Right cardiac atrium (tissue), 5 donors: ENCODE measurements at regions not wholly inside any gene's neighbourhood (a gene's known extent, or its start where the extent isn't known, plus 50 kb on each side); places are given as distances from the start of the nearest gene placed in this dataset.

Source experiments
- ATAC-seq, 2 donors: fragments of 200-7000 bp; cut with Tn5 transposase; one replicate each; pipeline versions ENCODE4 v1.8.0 to v1.9.1; 2020; ENCODE audit warnings: moderate library complexity in 2 of 2, mild to moderate bottlenecking in 1 of 2
- DNase-seq, 3 donors: peaks; one replicate each; pipeline ENCODE4 v3.0.0-alpha.2; 2020
- H3K27ac ChIP-seq: one replicate; pipeline ENCODE4 v1.5.1; 2013; ENCODE audit warnings: mild to moderate bottlenecking, low read length, control low read depth, moderate library complexity
- H3K27me3 ChIP-seq: one replicate; pipeline ENCODE4 v1.6.1; 2013; ENCODE audit not compliant: control insufficient read depth, insufficient read depth
- H3K4me1 ChIP-seq: one replicate; pipeline ENCODE4 v1.6.1; 2013; ENCODE audit warnings: low read length; ENCODE audit not compliant: control insufficient read depth, insufficient read depth
- H3K4me3 ChIP-seq: one replicate; pipeline ENCODE4 v1.5.1; 2013; ENCODE audit warnings: low read length, control low read depth
- H3K9me3 ChIP-seq: one replicate; pipeline ENCODE4 v1.6.1; 2013; ENCODE audit warnings: low read length; ENCODE audit not compliant: control insufficient read depth
- WGBS: extraction: QIAGEN DNeasy Blood & Tissue Kit; methylation state at CpG from one replicate; pipeline ENCODE4 v1.1.7; 2013; 5-methylcytosine and 5-hydroxymethylcytosine counted together
- intact Hi-C, 4 donors: fragments of 100-400 bp; cut with DNase I; formaldehyde crosslinking; loops; one replicate each; pipeline versions ENCODE4 v1.11.0 to v1.14.0; 2022 to 2023
- donor health status: healthy with polysubstance abuse.
- donor health status: DM: no; HTN: yes; CAD: no.
- donor health status: DM: no; HTN: no; CAD: no.
- donor health status: DM: no; HTN: yes; CAD: no; lungs with severe emphysema.
- donor health status: DM: yes; HTN: yes; CAD: no.

DNA sequence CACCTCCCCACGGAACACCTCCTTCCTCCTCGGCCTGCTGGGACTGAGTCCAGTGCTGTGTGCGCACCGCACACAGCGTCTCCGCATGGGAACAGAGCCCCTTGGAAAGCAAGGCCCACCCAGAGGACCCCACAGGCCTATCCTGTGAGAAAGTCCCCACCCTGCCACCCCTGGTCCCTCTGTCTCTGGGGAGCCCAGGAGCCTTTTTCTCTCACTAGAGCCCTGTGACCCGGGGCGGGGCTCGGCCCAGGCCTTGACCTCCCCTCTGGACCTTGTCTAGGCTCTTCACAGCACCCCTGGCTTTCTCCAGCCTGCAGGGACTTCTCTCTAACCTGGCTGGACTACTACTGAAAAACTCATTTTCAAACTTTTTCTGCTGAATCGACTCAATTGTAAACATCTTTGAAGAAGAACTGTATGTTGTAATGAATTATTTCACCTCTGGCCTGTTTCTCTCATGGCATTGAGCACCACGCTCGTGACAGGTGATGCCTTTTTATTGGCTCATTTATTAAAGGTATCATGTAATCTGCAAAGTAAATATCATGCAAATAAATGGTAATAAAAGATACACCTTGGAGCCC lies 89.2 kb downstream of the IRX1 start:
- no peaks in the 10 kb centered on the region for H3K27me3 ChIP-seq
- 89% methylated on average over 12 of the region's 12 CpGs for WGBS
- H3K9me3 ChIP-seq, result no peaks in the 10 kb centered on the region
- ATAC-seq (no peak), DNase-seq (no peak)
- H3K4me3 ChIP-seq, result no peak overlapping the region
- intact Hi-C loops, result no loop called here
- H3K27ac ChIP-seq, result no peak overlapping the region
- H3K4me1 ChIP-seq, result no peaks in the 10 kb centered on the region

DNA sequence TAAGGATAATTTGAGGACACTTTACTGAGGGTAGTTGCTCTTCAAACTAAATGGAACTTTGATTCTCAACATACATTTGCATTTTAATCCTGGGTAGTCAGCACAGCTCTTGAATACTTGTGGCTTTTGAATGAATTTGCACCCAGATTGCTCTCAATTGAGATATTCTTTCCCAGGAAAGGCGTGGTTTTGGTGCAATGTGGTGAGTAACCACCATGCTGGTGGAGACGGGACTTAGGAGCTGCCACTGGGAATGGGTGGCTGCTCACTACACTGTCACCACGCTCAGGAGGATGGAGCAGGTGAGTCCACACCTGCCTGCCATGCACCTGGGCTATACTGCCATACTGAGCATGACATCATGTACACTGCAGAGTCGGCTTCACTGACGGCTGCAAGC lies 99.2 kb downstream of the IRX1 start:
- intact Hi-C loops, result no loop called here
- WGBS, result 83% methylated on average over 5 of the region's 5 CpGs
- Histone ChIP-seq H3K9me3 (no peaks in the 10 kb centered on the region), H3K27me3 (no peaks in the 10 kb centered on the region), H3K4me3 (no peak overlapping the region), H3K27ac (no peak overlapping the region), H3K4me1 (no peaks in the 10 kb centered on the region)
- ATAC-seq (no peak), DNase-seq (no peak)

DNA sequence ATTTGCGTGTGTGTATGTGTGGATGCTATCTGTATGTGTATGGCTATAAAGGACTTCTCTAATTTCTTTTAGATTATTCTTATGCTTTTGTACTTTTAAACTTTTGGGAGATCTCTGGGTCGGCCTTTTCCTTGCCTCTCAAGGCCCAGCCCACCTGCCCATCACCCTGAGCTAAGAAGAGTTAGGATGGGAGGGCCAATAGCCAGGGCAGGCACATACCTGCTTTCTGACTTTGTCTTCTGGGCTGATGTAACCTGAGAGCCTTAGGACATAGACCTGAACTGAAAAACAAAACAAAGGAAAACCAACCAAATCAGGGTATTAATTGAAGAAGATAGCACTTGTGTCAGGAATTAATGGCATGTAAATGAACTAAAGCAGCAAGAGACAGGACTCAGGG lies 100.2 kb downstream of the IRX1 start:
- no peak overlapping the region for H3K27ac ChIP-seq
- intact Hi-C loops, result no loop called here
- no peaks in the 10 kb centered on the region for H3K4me1 ChIP-seq
- H3K27me3 ChIP-seq, result no peaks in the 10 kb centered on the region
- DNase-seq, result no peak
- no peak for ATAC-seq
- 70% methylated on average over 2 of the region's 2 CpGs for WGBS
- H3K4me3 ChIP-seq, result no peak overlapping the region
- no peaks in the 10 kb centered on the region for H3K9me3 ChIP-seq

DNA sequence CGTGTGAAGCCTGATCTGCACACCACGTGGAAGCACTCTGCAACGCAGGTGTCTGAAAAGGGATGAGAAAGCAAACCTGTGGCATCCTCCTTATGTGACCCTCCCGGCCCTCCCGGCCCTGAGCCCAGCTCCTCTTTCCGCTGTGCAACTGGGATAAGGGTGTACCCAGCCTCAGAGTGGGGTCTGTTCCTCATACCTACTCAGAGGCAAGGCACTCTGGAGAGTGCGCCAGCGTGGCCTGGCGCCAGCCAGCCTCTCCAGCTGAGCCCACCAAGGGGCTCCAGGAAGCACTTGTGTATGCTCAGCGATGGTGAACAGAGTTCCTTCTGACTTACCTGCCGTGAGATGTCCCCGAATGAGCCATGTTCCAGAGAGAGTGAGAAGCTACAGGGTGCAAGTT lies 102.8 kb downstream of the IRX1 start:
- ATAC-seq, result no peak
- no peaks in the 10 kb centered on the region for H3K4me1 ChIP-seq
- DNase-seq, result no peak
- no peaks in the 10 kb centered on the region for H3K27me3 ChIP-seq
- no peak overlapping the region for H3K4me3 ChIP-seq
- H3K9me3 ChIP-seq, result no peaks in the 10 kb centered on the region
- 78% methylated on average over 12 of the region's 12 CpGs for WGBS
- intact Hi-C loops, result no loop called here
- H3K27ac ChIP-seq, result no peak overlapping the region

DNA sequence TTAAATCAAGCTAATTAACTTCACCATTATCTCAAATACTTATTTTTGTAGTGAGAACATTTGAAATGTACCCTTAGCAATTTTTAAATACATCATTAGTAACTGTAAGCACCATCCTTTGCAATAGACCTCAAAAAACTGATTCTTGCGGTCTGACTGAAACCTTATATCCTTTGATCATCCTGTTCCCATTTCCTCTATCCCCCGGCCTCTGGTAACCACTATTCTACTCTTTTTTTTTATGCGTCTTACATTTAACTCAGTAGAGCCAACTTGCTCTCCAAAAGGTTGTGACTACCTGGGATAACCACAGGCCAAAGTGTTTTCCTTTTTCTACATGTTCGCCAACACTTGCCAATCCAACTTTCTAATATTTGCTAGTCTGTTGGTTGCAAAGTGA lies 106.1 kb downstream of the IRX1 start:
- H3K27me3 ChIP-seq, result no peaks in the 10 kb centered on the region
- no peak overlapping the region for H3K27ac ChIP-seq
- no peaks in the 10 kb centered on the region for H3K4me1 ChIP-seq
- ATAC-seq (no peak), DNase-seq (no peak)
- intact Hi-C loops, result no loop called here
- WGBS, result 81% methylated on average over 4 of the region's 4 CpGs
- no peaks in the 10 kb centered on the region for H3K9me3 ChIP-seq
- H3K4me3 ChIP-seq, result no peak overlapping the region

DNA sequence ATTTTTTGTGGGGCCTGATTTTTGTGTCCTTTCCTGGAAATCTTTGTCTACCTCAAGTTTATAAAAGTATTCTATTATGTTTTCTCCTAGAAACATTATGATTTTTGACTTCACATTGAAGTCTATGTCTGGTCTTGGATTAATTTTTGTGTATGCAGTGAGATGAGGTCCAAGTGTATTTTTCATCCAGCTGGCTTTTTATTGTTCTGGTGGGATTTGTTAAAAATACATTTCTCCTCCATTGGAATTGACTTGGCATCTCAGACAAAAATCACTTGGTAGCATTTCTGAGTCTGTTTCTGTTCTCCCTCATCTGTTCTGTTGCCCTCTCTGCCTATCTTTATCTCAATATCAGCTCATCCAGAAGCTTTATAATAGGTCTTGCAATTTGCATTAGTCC lies 109.0 kb downstream of the IRX1 start:
- intact Hi-C loops, result no loop called here
- Histone ChIP-seq H3K4me1 (no peaks in the 10 kb centered on the region), H3K27me3 (no peaks in the 10 kb centered on the region), H3K9me3 (no peaks in the 10 kb centered on the region), H3K27ac (no peak overlapping the region), H3K4me3 (no peak overlapping the region)
- DNase-seq, result no peak
- no peak for ATAC-seq

DNA sequence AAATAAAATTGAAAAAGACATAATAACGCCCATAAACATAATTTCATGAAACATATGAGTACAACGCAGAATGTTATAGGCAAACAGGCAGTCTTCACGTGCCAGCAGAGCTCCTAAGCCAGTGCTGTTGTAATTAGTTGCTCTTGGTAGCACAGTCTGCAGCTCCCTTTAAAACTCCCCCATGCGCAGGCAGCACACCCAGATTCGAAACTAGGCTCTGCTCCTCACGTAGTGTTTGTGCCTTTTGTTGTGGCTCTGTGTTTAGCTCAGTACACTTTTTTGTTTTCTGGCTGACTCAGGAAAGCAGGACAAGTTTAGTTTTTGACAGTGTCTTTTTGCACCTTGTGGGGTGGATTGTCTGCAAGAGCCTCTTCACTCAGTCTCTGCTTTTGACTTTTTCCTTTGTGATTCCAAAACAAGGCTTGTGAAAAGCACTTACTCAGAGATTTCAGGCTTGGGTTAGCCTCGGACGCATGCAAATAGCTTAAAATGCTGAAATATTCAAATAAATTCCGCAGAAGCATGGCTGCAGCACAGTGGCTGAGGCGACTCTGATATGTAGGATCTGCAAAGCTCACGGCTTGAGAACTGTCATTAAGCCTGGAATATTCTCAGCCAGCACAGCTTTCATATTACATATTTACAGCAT lies 113.6 kb downstream of the IRX1 start:
- DNase-seq (no peak), ATAC-seq (no peak)
- no peak overlapping the region for H3K4me3 ChIP-seq
- peaks cover 3% of the 10 kb centered on the region for H3K9me3 ChIP-seq
- no peak overlapping the region for H3K27ac ChIP-seq
- 49% methylated on average over 11 of the region's 11 CpGs for WGBS
- intact Hi-C loops, result no loop called here
- no peaks in the 10 kb centered on the region for H3K4me1 ChIP-seq
- no peaks in the 10 kb centered on the region for H3K27me3 ChIP-seq

DNA sequence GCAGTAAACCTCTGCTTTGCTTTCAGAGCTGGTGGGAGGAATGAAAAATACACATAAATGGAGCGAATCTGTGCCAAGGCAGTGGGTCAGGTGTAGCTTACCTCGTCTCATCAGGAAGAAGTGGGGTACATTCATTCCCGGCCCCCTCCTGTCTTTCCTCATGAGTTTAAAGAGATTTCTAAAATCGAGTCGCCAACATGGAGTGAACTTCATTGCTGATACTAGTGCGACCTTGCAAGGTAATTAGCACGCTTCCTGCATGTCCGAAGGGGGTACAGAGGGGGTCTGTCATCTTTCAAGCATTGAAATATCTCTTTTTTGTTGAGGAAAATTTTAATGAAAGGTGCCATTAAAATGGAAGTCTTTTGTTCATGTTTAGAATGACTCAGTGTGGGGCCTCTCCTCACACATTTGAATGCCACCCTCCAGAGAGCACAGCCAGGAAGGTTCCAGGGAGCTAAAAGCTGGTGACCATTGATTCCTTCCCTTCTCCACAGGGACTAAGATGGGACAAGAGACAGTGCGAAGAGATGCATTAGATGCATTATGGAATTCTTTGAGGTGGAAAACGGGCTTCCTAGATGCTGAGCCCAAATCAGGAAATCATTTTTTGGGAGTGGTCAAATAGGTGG lies 114.2 kb downstream of the IRX1 start:
- peaks cover 3% of the 10 kb centered on the region for H3K9me3 ChIP-seq
- no peak for DNase-seq
- 53% methylated on average over 10 of the region's 10 CpGs for WGBS
- no peaks in the 10 kb centered on the region for H3K27me3 ChIP-seq
- H3K27ac ChIP-seq, result no peak overlapping the region
- intact Hi-C loops, result no loop called here
- H3K4me3 ChIP-seq, result no peak overlapping the region
- no peak for ATAC-seq
- no peaks in the 10 kb centered on the region for H3K4me1 ChIP-seq

DNA sequence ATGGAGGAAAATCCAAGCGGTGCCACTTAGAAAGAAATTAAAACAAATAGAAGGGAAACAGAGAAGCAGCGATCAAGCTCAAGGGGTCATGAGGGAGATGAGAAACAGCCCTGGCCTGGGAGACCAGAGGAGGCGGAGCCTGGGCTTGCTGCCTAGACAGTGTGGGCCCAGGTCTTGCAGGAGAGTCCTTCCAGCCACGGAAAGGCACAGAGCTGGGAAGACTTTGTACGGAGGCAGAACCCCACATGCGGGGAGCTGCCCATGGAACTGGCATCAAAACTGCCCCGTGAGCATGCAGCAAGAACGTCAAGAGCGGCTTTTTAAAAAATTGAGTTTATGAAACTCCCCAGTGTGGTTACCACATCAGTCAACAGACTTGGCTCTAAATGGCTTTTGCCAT lies 119.4 kb downstream of the IRX1 start:
- Histone ChIP-seq H3K4me3 (no peak overlapping the region), H3K4me1 (no peaks in the 10 kb centered on the region), H3K27me3 (no peaks in the 10 kb centered on the region), H3K27ac (no peak overlapping the region), H3K9me3 (peaks cover 5% of the 10 kb centered on the region)
- DNase-seq, result peak in 1 of 3 donors; percentile 58
- 59% methylated on average over 9 of the region's 9 CpGs for WGBS
- intact Hi-C loops, result no loop called here
- ATAC-seq, result no peak

DNA sequence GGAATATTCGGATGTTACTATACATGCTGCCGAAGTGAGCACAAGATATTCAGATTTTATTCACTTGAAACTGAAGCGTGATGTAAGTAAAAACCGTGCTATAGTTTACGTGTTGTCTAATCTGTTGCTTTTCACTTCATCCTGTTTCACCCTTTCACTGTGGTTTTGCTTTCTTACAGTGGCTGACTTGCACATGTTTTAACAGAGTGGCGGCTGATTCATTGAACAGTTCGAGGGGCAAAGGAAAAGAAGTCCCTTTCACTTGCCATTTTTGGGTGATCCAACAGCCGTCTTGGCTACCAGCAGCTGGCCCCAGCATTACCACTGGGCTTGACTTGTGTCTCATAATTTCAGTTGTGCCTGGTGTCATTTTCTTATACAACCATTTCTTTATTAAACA lies 134.0 kb downstream of the IRX1 start:
- ATAC-seq, result no peak
- DNase-seq, result no peak
- intact Hi-C loops, result no loop called here
- Histone ChIP-seq H3K27me3 (no peaks in the 10 kb centered on the region), H3K9me3 (no peaks in the 10 kb centered on the region), H3K4me3 (no peak overlapping the region), H3K4me1 (no peaks in the 10 kb centered on the region), H3K27ac (no peak overlapping the region)
- 78% methylated on average over 8 of the region's 8 CpGs for whole genome bisulfite sequencing

DNA sequence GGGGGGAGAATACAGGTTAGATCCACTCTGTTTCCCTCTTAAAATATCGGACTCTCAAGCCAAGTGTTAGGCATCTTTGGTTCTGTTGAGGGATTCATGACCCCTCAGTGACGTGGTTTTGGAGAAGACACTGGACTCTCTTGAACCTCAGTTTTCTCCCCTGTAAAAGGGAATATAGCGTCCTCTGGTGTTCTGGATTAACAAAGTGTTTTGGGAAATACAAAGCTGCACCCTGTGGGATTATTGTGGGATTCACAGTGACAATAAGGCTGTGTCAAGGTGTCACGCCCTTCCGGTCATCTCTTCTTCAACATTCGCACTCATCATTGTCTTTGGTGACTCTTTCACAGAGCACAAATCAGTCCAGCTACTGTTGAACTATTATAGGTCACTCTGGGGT lies 139.0 kb downstream of the IRX1 start:
- no peaks in the 10 kb centered on the region for H3K27me3 ChIP-seq
- H3K4me1 ChIP-seq, result no peaks in the 10 kb centered on the region
- H3K4me3 ChIP-seq, result no peak overlapping the region
- intact Hi-C loops, result no loop called here
- no peak for DNase-seq
- H3K27ac ChIP-seq, result no peak overlapping the region
- H3K9me3 ChIP-seq, result no peaks in the 10 kb centered on the region
- no peak for ATAC-seq
- 85% methylated on average over 6 of the region's 6 CpGs for WGBS
